HG03460 (cell line): ENCODE measurements at regions not wholly inside any gene's neighbourhood (a gene's known extent, or its start where the extent isn't known, plus 50 kb on each side); places are given as distances from the start of the nearest gene placed in this dataset.

Experiments
- ATAC-seq: cut with Tn5 transposase; IDR thresholded peaks from one replicate; pipeline ENCODE4 v1.9.1; 2021; ENCODE audit not compliant: unreplicated experiment

DNA sequence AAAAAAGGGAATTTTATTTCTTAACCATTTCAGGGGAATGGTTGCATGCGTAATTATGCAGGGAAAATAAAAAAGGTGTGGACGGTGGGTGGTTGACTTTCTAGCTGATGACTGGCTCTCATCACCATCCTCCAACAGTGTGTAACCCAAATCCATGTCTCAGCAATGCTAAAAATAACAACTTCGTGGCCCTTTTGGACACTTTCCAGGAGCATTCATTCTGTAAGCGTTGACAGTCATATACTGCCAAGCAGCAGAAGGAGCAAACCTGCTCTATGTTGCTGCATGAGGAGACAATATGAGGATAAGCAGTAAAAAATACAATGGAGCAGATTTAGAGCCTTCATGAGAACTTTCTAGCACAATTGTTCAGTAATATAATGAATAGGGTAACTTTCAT is 189.1 kb downstream of the ANXA2 start:
- ATAC-seq: no peak

- no peak for ATAC-seq
Measured at GRCh38 chr15:60212536-60212935, 185.2 kb downstream of the ANXA2 start.

GRCh38 chr15:60213377-60214000 is 184.3 kb downstream of the ANXA2 start:
- no peak for ATAC-seq

- ATAC-seq: no peak
Measured at GRCh38 chr15:60214201-60214600, 183.6 kb downstream of the ANXA2 start.

DNA sequence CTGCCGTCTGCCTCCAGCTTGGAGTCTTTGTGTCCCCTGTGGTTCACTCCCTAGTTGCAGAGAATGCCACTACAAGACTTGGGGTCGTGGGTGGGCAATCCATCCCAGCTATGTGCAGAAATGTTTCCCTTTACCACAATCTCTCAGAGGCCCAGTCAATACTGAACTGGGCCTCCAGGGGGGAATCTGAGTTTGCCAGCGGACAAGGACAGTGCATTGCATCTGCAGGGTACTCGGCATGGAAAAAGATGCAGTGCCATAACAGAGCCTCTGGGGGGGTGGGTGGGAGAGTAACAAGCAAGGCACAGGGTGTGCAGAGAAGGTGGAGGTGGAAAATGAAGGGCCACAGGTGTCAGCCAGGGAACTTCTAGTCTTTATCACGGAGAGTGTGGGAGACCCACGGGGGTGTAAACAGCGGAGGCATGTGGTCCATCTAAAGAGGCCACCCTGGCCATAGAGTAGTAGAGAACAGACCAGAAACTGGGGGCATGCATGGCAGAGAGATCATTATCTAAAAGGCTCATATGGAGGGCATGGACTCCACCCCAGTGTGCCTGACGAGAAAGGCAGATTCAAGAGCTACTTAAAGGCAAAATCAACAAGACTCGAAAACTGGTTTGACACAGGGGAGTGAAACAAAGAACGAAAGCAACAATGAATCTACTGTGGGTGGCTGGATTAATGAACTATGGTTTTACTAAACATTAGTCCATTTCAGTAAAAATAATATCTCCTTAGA is 182.4 kb downstream of the ANXA2 start:
- no peak for ATAC-seq

GRCh38 chr15:60217161-60217560 is 180.6 kb downstream of the ANXA2 start:
- ATAC-seq: no peak

- ATAC-seq: no peak
Measured at GRCh38 chr15:60218256-60218655, 179.5 kb downstream of the ANXA2 start.

DNA sequence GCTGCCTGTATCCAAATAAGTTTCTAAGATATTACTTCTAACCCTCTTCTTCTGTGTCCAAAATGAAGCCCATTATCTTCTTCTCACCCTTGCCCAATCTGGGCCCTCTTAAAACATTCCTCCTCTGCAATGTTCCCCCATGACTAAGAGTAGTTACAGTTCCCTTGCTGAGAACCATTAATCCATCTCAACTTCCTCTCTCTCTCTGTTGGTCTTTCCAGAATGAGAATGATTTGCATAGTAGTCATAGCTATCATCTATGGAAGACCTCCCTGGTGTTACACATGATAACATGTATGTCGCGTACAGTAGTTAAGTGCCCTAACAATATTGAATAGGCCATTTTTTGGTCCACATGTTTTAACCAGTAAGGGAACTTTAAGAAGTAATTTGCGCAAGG is 177.9 kb downstream of the ANXA2 start:
- ATAC-seq: no peak

- no peak for ATAC-seq
Measured at GRCh38 chr15:60221356-60221755, 176.4 kb downstream of the ANXA2 start.

DNA sequence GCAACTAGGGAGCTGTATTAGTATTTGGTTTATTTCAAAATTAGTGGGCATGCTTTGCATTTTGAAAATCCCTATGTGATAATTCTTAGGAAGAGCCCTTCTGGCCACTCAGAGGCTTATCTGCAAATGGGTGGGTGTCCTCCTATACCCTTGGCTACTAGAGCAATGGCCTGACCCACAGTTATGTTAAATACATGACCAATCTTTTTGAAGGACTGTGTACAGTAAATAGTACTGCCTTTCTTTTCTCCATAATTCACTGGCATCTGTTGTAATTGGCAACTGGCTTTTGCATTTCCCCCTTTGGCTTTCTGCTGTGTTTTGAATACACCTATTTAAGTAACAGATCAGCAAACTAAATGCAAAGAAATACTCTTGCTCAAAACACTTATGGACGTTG is 175.4 kb downstream of the ANXA2 start:
- ATAC-seq: no peak

DNA sequence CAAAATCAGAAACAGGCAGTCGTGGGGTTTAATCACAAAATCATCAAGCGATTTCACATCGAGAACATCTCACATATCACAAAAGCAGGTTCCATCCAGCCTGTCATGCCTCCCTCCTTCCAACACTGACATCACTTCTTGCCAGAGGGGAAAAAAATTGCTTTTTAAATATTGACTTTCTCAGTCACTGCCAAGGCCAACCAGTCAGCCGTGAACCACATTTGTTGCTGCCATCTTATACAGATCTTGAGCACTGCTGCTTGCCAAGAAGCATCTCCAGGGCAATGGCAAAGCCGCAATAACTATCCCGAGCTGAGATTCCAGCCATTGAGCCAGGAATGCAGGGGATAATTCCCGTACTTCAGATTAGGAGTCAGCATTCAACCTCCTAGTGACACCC is 174.6 kb downstream of the ANXA2 start:
- no peak for ATAC-seq

- no peak for ATAC-seq
Measured at GRCh38 chr15:60226924-60227323, 170.9 kb downstream of the ANXA2 start.

- ATAC-seq: no peak
Measured at GRCh38 chr15:60228101-60228500, 169.7 kb downstream of the ANXA2 start.

DNA sequence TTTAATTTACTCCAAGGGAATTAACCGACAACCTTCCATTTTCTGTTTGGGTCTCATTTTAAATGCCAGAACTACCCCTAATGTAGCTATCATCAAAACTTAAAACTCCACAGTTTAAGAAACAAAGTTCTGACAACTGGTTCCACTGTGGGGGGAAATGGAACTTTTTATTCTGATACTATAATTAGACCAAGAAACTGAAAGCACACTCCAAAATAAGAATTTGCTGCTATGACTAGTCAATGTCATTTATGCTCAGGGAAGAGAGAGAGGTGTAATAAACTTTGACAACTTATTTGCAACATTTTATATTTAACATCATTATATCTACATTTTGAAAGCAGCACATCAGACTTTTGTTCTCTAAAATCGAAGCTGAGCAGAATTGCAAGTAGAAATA is 169.2 kb downstream of the ANXA2 start:
- ATAC-seq: no peak

DNA sequence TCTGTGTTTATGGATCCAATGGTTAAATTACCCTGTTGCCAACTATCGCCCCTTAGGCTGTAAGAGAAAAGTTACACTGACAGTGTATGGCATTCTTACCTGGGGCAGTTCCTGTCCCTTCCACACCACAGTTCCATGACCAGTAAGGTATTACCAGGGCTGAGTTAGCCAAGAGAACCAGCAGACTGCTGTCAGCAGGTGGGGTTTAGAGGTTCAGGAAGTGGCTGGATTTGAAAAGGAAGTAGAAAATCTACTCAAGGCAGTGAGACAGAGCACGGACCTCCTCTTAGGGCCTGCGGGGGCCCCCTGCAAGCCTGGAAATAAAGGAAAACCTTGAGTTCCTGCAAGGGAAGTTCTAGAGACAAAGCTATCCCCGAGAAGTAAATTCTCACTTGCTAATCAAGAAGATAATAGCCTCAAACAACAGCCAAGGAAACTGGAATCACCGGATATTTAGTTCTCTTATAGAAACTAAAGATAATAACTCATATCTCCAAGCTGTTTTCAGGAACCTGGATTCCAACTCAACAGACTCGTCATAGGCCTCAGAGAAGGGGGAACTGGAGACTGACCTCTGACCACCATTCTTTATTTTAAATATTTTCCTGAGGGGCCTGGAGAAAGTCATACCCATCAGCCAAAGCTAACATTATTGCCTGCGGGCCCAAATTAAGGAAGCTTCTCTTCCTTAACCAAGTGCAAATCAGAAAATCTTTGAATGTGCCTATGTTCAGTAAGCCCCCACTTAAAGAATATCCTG is 161.7 kb downstream of the ANXA2 start:
- ATAC-seq: no peak

GRCh38 chr15:60237446-60237845 is 160.3 kb downstream of the ANXA2 start:
- no peak for ATAC-seq

- no peak for ATAC-seq
Measured at GRCh38 chr15:60243769-60244168, 154.0 kb downstream of the ANXA2 start.

DNA sequence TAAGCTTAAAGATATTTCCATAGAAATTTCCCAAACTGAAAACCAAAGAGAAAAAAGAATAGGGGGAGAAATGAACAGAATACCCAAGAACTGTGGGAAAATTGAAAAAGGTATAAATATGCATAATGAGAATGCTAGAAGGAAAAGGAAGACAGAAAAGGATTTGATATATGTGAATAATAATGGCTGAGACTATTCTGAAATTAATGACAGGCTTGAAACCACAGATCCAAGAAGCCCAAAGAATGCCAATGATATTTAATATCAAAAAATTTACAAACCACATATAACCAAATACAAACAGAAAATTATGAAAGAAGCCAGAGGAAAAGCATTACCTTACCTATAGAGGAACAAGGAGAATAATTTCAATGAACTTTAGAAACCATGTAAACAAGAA is 153.0 kb downstream of the ANXA2 start:
- no peak for ATAC-seq

- no peak for ATAC-seq
Measured at GRCh38 chr15:60250316-60250715, 147.5 kb downstream of the ANXA2 start.

DNA sequence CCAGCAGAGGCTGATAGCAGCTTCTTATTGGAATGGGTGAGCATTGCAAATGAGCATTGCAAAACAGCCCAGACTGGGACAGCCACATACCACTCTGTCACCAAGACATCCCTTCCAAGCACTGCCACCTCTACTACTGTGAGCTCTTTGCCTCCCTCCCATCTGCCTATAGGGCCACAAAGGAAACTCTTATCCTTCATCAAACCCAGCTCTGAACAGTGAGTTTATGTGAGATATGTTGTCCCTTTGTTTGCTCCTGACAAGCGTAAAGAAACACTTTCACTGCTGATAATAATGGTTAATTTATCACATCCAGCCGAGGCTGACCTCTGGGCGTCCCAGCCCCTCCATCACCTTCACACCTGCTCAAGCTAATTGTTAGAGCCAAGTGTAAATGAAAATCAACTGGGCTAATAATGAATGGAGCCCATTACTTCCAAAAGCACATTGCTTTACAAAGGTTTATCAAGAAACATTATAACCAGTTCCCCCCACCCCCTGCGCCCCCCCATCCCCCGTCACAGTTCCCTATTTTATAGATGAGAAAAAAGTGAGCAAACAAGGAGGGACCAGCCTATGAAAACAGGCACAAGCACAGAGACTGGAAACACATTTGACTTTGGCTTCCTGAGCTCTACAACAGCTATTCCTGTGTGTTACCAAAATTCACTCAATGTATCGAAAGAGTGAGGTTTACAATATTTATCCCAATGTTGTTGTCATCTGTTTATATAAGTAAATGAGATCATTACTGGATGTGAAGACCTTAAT is 146.3 kb downstream of the ANXA2 start:
- ATAC-seq: no peak

DNA sequence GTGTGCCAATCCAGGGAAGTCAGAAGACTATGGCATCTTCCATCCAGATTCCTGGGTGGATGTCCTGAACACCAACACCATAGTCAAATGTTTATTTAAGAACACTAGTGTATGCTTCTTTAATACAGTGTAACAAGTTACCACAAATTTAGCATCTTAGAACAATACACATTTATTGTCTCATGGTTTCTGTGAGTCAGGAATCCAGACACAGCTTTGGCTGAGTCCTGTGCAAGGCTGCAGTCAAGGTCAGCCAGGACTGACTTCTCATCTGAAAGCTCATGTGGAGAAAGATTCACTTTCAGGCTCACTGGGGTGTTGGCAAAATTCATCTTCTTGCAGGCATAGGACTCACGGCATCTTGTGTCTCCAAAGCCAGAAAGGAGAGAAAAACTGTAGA is 143.4 kb downstream of the ANXA2 start:
- no peak for ATAC-seq
